Astrocyte of the spinal cord (primary cell): ENCODE measurements at regions not wholly inside any gene's neighbourhood (a gene's known extent, or its start where the extent isn't known, plus 50 kb on each side); places are given as distances from the start of the nearest gene placed in this dataset.

ENCODE experiments used
- DNase-seq: peaks from one replicate; pipeline ENCODE4 v3.0.0; 2011; ENCODE audit warnings: low read depth, low spot score
- H3K4me3 ChIP-seq: 2 replicates; pipeline ENCODE4 v1.5.1; 2011; ENCODE audit warnings: low read depth, mild to moderate bottlenecking, low read length, moderate library complexity
- in situ Hi-C: cut with HindIII; loops from 2 replicates; pipeline ENCODE4 v1.10.0; 2017; ENCODE audit warnings: low sequenced_read_pairs
- TF ChIP-seq, protein P1 (sequence below): IDR thresholded peaks from 2 replicates; pipeline ENCODE4 v1.5.1; 2012; ENCODE audit warnings: low read depth, mild to moderate bottlenecking, low read length, inconsistent platforms

DNA sequence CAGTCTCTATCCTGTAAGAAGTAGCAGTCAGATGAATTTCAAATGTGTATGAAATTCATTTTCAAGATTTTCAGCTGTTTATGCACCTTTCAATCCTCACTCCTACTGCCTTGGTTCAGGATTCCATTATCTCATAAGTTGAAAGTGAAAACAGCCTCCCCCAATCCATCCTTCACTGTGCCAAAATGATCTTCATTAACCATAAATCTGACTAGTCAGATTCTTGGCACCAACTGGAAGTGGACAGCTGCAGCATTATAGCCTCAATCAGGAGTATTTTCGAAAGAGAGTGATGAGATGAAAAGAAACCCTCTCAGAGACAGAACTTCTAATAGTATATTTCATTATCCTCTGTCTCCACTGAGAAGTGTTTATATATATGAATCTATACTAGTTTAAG, 365.3 kb upstream of the PDGFD start:
- H3K4me3 ChIP-seq: no peak overlapping the region
- in situ Hi-C loops: no loop called here
- no peak for DNase-seq
- TF ChIP-seq, protein P1, sequence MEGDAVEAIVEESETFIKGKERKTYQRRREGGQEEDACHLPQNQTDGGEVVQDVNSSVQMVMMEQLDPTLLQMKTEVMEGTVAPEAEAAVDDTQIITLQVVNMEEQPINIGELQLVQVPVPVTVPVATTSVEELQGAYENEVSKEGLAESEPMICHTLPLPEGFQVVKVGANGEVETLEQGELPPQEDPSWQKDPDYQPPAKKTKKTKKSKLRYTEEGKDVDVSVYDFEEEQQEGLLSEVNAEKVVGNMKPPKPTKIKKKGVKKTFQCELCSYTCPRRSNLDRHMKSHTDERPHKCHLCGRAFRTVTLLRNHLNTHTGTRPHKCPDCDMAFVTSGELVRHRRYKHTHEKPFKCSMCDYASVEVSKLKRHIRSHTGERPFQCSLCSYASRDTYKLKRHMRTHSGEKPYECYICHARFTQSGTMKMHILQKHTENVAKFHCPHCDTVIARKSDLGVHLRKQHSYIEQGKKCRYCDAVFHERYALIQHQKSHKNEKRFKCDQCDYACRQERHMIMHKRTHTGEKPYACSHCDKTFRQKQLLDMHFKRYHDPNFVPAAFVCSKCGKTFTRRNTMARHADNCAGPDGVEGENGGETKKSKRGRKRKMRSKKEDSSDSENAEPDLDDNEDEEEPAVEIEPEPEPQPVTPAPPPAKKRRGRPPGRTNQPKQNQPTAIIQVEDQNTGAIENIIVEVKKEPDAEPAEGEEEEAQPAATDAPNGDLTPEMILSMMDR: no peak

- DNase-seq: no peak
- H3K4me3 ChIP-seq: no peak overlapping the region
- TF ChIP-seq, protein P1: no peak
- in situ Hi-C loops: no loop called here
Observed at GRCh38 chr11:104526006-104526405, 362.1 kb upstream of the PDGFD start.

GRCh38 chr11:104525416-104525815, 361.5 kb upstream of the PDGFD start:
- TF ChIP-seq, protein P1: no peak
- DNase-seq: no peak
- no peak overlapping the region for H3K4me3 ChIP-seq
- in situ Hi-C loops: no loop called here

- no peak overlapping the region for H3K4me3 ChIP-seq
- in situ Hi-C loops: no loop called here
- DNase-seq: no peak
- TF ChIP-seq, protein P1: no peak
Observed at GRCh38 chr11:104524254-104524653, 360.3 kb upstream of the PDGFD start.

- in situ Hi-C loops: no loop called here
- H3K4me3 ChIP-seq: no peak overlapping the region
- TF ChIP-seq, protein P1: no peak
- no peak for DNase-seq
Observed at GRCh38 chr11:104523611-104524010, 359.7 kb upstream of the PDGFD start.

GRCh38 chr11:104522650-104523049, 358.7 kb upstream of the PDGFD start:
- no peak overlapping the region for H3K4me3 ChIP-seq
- TF ChIP-seq, protein P1: no peak
- no peak for DNase-seq
- in situ Hi-C loops: no loop called here

- in situ Hi-C loops: no loop called here
- DNase-seq: no peak
- H3K4me3 ChIP-seq: no peak overlapping the region
- TF ChIP-seq, protein P1: no peak
Observed at GRCh38 chr11:104522123-104522522, 358.2 kb upstream of the PDGFD start.
